Fibroblast of lung (primary cell): ENCODE measurements at regions not wholly inside any gene's neighbourhood (a gene's known extent, or its start where the extent isn't known, plus 50 kb on each side); places are given as distances from the start of the nearest gene placed in this dataset.

Experiments
- CTCF ChIP-seq, 2 donors: IDR thresholded peaks in 1 of 2; conservative IDR thresholded peaks in 1 of 2; 1 replicate in 1 of 2; 2 replicates in 1 of 2; pipeline ENCODE4 v1.5.1; 2011 to 2012; ENCODE audit warnings: low read length in 2 of 2, control low read depth in 1 of 2, inconsistent platforms in 1 of 2, low read depth in 1 of 2, mild to moderate bottlenecking in 1 of 2
- EZH2 ChIP-seq: IDR thresholded peaks from 2 replicates; pipeline ENCODE4 v1.5.1; 2012; ENCODE audit warnings: low read length, control low read depth, mild to moderate bottlenecking; ENCODE audit errors: missing control alignments

- no peak for TF ChIP-seq CTCF (conservative IDR thresholded peaks at IDR 0.05 in 1 of 2, IDR thresholded peaks at IDR 0.05 in 1 of 2; ENCODE audit: low read depth in 1 of 2, low read length in 2 of 2)
- TF ChIP-seq EZH2 = no peak
Measured at GRCh38 chr2:66875941-66876462, 441.1 kb downstream of the MEIS1 start.
